PC-3 (cell line): ENCODE measurements at regions not wholly inside any gene's neighbourhood (a gene's known extent, or its start where the extent isn't known, plus 50 kb on each side); places are given as distances from the start of the nearest gene placed in this dataset.

Experiments
- ATAC-seq: fragments of 200-7000 bp; cut with Tn5 transposase; 2 replicates; pipeline ENCODE4 v1.9.1; 2020; ENCODE audit warnings: mild to moderate bottlenecking, moderate library complexity
- BruUV-seq: library from RNA; stranded (reverse); fragments of 400-500 nt; replicated peaks from 2 replicates; lab custom pipeline; 2021; lab: Mats Ljungman, UMichigan
- CTCF ChIA-PET: fragments of 300-600 bp; sonication (Branson Sonifier 250); formaldehyde crosslinking; loops from one replicate; lab custom pipeline; 2022; ENCODE audit warnings: antibody characterized with exemption; lab: Charles Lee
- POLR2A ChIA-PET: fragments of 300-600 bp; sonication (Branson Sonifier 250); formaldehyde crosslinking; loops from one replicate; lab custom pipeline; 2022; ENCODE audit warnings: antibody characterized with exemption; ENCODE audit not compliant: unreplicated experiment; lab: Charles Lee
- DNase-seq: peaks from one replicate; pipeline ENCODE4 v3.0.0-alpha.2; 2015
- H2AFZ ChIP-seq: fragments of 300-600 bp; sonication (generic); 2 replicates; pipeline ENCODE4 v1.6.0; 2016; ENCODE audit warnings: antibody characterized with exemption, low read length
- H3F3A ChIP-seq: fragments of 300-600 bp; sonication (generic); one replicate; pipeline ENCODE4 v1.6.0; 2017; ENCODE audit warnings: antibody characterized with exemption, low read length, control low read depth, mild to moderate bottlenecking; ENCODE audit not compliant: unreplicated experiment
- H3K27ac ChIP-seq: fragments of 300-600 bp; sonication (generic); 2 replicates; pipeline ENCODE4 v1.5.1; 2016; ENCODE audit warnings: mild to moderate bottlenecking, low read length
- H3K27me3 ChIP-seq: fragments of 300-600 bp; sonication (generic); 2 replicates; pipeline ENCODE4 v1.6.1; 2016; ENCODE audit warnings: low read length, mixed read lengths
- H3K36me3 ChIP-seq: fragments of 300-600 bp; sonication (generic); 2 replicates; pipeline ENCODE4 v1.6.1; 2016; ENCODE audit warnings: low read depth, mixed run types, low read length, mixed read lengths
- H3K4me1 ChIP-seq: fragments of 300-600 bp; sonication (generic); 2 replicates; pipeline ENCODE4 v1.5.1; 2016; ENCODE audit warnings: low read length; ENCODE audit not compliant: insufficient read depth
- H3K4me2 ChIP-seq: fragments of 300-600 bp; sonication (generic); 2 replicates; pipeline ENCODE4 v1.6.0; 2016; ENCODE audit warnings: low read length
- H3K4me3 ChIP-seq: fragments of 300-600 bp; sonication (generic); 2 replicates; pipeline ENCODE4 v1.5.1; 2016; ENCODE audit warnings: mild to moderate bottlenecking, low read length, mixed read lengths
- H3K79me2 ChIP-seq: fragments of 300-600 bp; sonication (generic); 2 replicates; pipeline ENCODE4 v1.6.1; 2017; ENCODE audit warnings: low read length, mixed read lengths
- H3K9ac ChIP-seq: fragments of 300-600 bp; sonication (generic); 2 replicates; pipeline ENCODE4 v1.6.0; 2016; ENCODE audit warnings: mild to moderate bottlenecking, low read length
- H3K9me2 ChIP-seq: fragments of 300-600 bp; sonication (generic); replicated peaks from 2 replicates; pipeline ENCODE4 v1.6.1; 2016; ENCODE audit warnings: mixed run types, low read length, mixed read lengths
- H3K9me3 ChIP-seq: fragments of 300-600 bp; sonication (generic); 2 replicates; pipeline ENCODE4 v1.6.1; 2016; ENCODE audit warnings: low read length, mixed read lengths
- H4K20me1 ChIP-seq: fragments of 300-600 bp; sonication (generic); 2 replicates; pipeline ENCODE4 v1.6.1; 2016; ENCODE audit warnings: low read length, mixed read lengths
- CTCF ChIP-seq: fragments of 300-600 bp; sonication (generic); conservative IDR thresholded peaks from 2 replicates; pipeline ENCODE4 v1.5.1; 2017; ENCODE audit warnings: antibody characterized with exemption, low read depth, mild to moderate bottlenecking, low read length
- EZH2 ChIP-seq: fragments of 300-600 bp; sonication (generic); IDR thresholded peaks from one replicate; pipeline ENCODE4 v1.6.1; 2017; ENCODE audit warnings: antibody characterized with exemption, mild to moderate bottlenecking, low read length; ENCODE audit not compliant: unreplicated experiment
- EZH2phosphoT487 ChIP-seq: fragments of 300-600 bp; sonication (generic); IDR thresholded peaks from 2 replicates; pipeline ENCODE4 v1.6.1; 2018; ENCODE audit warnings: mild to moderate bottlenecking, antibody characterized with exemption, low read length, borderline replicate concordance
- intact Hi-C: fragments of 100-400 bp; cut with micrococcal nuclease; formaldehyde crosslinking; loops from 2 replicates; pipeline ENCODE4 v1.9.0; 2023

- Histone ChIP-seq H3K27ac (peak overlapping the region; percentile 45), H3K79me2 (no peaks in the 10 kb centered on the region), H3K36me3 (no peaks in the 10 kb centered on the region), H3K9ac (no peak overlapping the region), H3K4me2 (no peak overlapping the region), H3K9me3 (no peaks in the 10 kb centered on the region), H3F3A (no peaks in the 10 kb centered on the region), H3K27me3 (0 out of 2 replicates have a peak, but pooled peaks cover 3% of the 10 kb centered on the region), H4K20me1 (no peaks in the 10 kb centered on the region), H2AFZ (no peak overlapping the region), H3K9me2 (no peaks in the 10 kb centered on the region), H3K4me3 (no peak overlapping the region), H3K4me1 (no peaks in the 10 kb centered on the region)
- BruUV-seq = no TSS peak
- POLR2A ChIA-PET = no interaction called here
- DNase-seq (peak; percentile 12), ATAC-seq (no peak)
- CTCF ChIA-PET = no interaction called here
- TF ChIP-seq EZH2phosphoT487 = no peak
- intact Hi-C loops = no loop called here
Measured at GRCh38 chr4:180106997-180107396, 2136.2 kb upstream of the TENM3 start.

- ChIA-PET CTCF (no interaction called here), POLR2A (no interaction called here)
- H3K4me3 ChIP-seq = no peak overlapping the region
- no peaks in the 10 kb centered on the region for H3K4me1 ChIP-seq
- no peak overlapping the region for H3K9ac ChIP-seq
- no peaks in the 10 kb centered on the region for H3K36me3 ChIP-seq
- no peak for ATAC-seq
- H3K9me2 ChIP-seq = no peaks in the 10 kb centered on the region
- TF ChIP-seq EZH2phosphoT487 (no peak), EZH2 (no peak)
- H3K79me2 ChIP-seq = no peaks in the 10 kb centered on the region
- H3K9me3 ChIP-seq = no peaks in the 10 kb centered on the region
- H4K20me1 ChIP-seq = no peaks in the 10 kb centered on the region
- H3K27ac ChIP-seq = no peak overlapping the region
- no peaks in the 10 kb centered on the region for H3F3A ChIP-seq
- no peak for DNase-seq
- no peaks in the 10 kb centered on the region for H3K27me3 ChIP-seq
- no peak overlapping the region for H2AFZ ChIP-seq
- BruUV-seq = no TSS peak
- intact Hi-C loops = no loop called here
- no peak overlapping the region for H3K4me2 ChIP-seq
Measured at GRCh38 chr4:180116840-180117239, 2126.4 kb upstream of the TENM3 start.

DNA sequence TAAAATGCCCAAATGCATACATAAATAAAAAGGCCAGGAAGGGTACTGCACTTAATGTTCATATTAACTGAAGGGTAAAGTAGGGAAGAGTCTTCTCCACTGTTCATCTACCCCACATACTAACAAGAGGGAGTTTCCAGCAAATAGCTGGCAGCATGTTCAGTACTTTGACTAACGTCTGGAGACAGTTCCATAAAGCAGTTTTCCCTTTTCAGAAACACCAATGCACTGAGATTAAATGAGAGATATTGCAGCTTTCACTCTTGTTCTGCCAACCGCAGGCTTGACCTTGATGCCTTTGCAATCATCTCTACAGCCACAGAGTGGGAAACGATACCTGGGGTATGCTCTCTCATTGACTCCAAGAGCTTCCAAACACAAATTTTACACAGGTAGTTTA lies 2123.1 kb upstream of the TENM3 start:
- no peaks in the 10 kb centered on the region for H3F3A ChIP-seq
- no peak overlapping the region for H3K4me3 ChIP-seq
- ChIA-PET CTCF (no interaction called here), POLR2A (no interaction called here)
- no peaks in the 10 kb centered on the region for H3K9me2 ChIP-seq
- H3K27ac ChIP-seq = no peak overlapping the region
- no peaks in the 10 kb centered on the region for H3K9me3 ChIP-seq
- H3K36me3 ChIP-seq = no peaks in the 10 kb centered on the region
- intact Hi-C loops = no loop called here
- no TSS peak for BruUV-seq
- H3K4me1 ChIP-seq = no peaks in the 10 kb centered on the region
- H3K27me3 ChIP-seq = no peaks in the 10 kb centered on the region
- ATAC-seq = no peak
- no peak for TF ChIP-seq EZH2phosphoT487
- no peak for TF ChIP-seq EZH2
- TF ChIP-seq CTCF = no peak
- DNase-seq = no peak
- H2AFZ ChIP-seq = no peak overlapping the region
- no peak overlapping the region for H3K9ac ChIP-seq
- no peaks in the 10 kb centered on the region for H3K79me2 ChIP-seq
- H4K20me1 ChIP-seq = no peaks in the 10 kb centered on the region
- no peak overlapping the region for H3K4me2 ChIP-seq
